ENCODE measurements at regions not wholly inside any gene's neighbourhood (a gene's known extent, or its start where the extent isn't known, plus 50 kb on each side); places are given as distances from the start of the nearest gene placed in this dataset.

DNA sequence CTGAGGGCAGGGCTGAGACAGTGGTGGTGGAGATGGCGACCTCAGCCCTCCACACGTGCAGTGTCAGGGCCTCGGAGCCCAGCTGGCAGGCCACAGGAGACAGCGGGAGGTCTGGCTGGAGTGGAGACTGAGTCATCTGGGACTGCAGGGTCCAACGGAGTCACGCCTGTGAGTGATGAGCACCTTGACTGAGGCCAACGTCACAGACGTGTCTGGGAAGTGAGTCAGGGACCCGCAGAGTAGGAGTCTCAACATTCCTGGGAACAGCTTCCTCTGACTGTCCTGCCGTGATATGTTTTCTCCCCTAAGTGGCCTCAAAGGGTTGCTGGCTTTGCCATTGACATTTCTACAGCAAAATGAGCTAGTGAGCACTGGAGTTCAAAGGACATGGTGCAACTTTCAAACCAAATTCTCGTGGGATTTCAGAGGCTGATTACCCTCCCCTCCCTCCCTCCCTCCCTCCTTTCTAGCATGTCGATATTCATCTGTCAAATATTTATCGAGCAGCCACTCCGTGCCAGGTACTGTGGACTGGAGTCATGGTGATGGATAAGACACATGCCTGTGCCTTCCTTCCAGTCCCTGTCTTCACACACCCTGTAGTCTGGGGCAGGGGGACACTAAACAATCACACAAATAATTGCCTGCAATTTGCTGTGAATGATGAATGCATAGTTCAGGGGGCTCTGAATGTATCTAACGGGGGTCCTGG, 53.3 kb upstream of the AMOTL2 start:
- TF ChIP-seq, protein P1, sequence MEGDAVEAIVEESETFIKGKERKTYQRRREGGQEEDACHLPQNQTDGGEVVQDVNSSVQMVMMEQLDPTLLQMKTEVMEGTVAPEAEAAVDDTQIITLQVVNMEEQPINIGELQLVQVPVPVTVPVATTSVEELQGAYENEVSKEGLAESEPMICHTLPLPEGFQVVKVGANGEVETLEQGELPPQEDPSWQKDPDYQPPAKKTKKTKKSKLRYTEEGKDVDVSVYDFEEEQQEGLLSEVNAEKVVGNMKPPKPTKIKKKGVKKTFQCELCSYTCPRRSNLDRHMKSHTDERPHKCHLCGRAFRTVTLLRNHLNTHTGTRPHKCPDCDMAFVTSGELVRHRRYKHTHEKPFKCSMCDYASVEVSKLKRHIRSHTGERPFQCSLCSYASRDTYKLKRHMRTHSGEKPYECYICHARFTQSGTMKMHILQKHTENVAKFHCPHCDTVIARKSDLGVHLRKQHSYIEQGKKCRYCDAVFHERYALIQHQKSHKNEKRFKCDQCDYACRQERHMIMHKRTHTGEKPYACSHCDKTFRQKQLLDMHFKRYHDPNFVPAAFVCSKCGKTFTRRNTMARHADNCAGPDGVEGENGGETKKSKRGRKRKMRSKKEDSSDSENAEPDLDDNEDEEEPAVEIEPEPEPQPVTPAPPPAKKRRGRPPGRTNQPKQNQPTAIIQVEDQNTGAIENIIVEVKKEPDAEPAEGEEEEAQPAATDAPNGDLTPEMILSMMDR (IDR thresholded peaks at IDR 0.05): no peak
- TF ChIP-seq POLR2A (IDR thresholded peaks at IDR 0.05): no peak
